Activated CD4-positive, alpha-beta T cell treated with anti-CD3 and anti-CD28 coated beads, Interleukin-2, Interleukin-6, amounts not matched to agents 100 ng/mL and 50 ng/mL, durations not matched to agents 16 hours and 8 hours (primary cell): ENCODE measurements at regions not wholly inside any gene's neighbourhood (a gene's known extent, or its start where the extent isn't known, plus 50 kb on each side); places are given as distances from the start of the nearest gene placed in this dataset.
"Not testable (repeated sequence)": the region's sequence is repeated elsewhere in the genome, so short reads cannot be mapped to it uniquely, and the experiment has no call there.

Experiments used
- DNase-seq: peaks from one replicate; pipeline ENCODE4 v3.0.0-alpha.2; 2020

GRCh38 chr3:130569461-130570365 is 52.7 kb downstream of the COL6A6 start:
- no peak for DNase-seq

GRCh38 chr3:130572769-130573168 is 55.8 kb downstream of the COL6A6 start:
- DNase-seq = no peak

- no peak for DNase-seq
Measured at GRCh38 chr3:130576375-130577266, 59.6 kb downstream of the COL6A6 start.

DNA sequence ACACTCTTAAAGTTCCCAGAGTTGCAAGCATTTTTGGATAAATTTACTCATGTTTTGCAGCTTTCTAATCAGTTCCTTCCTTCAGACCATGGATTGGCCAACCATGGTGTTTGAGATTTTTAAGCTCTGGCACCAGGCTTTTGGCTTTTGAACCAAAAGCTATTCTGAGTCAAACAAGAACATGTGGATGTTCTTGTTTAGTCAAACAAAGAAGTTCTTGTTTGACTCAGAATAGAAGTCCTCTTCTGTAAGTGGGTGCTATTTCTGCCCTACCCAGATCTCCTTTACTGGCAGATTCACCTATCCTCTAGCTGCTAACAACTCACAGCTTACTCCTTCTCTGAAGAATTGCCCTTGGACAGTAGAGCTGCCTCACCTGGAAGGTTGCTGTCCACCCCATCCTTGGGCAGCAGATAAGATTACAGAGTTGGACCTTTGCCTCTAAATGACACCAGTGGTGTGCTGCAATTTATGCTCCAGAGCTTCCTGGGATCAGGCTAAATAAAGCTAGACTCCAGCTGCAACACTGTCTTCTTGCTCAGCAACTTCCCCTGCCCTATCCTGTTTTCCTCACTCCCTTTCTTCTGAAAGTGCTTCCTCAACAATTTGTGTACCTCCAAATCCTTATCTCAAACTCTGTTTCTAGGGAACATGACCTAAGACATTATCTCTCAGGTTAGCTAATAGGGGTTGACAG is 65.6 kb downstream of the COL6A6 start:
- peak; percentile 63 for DNase-seq

DNA sequence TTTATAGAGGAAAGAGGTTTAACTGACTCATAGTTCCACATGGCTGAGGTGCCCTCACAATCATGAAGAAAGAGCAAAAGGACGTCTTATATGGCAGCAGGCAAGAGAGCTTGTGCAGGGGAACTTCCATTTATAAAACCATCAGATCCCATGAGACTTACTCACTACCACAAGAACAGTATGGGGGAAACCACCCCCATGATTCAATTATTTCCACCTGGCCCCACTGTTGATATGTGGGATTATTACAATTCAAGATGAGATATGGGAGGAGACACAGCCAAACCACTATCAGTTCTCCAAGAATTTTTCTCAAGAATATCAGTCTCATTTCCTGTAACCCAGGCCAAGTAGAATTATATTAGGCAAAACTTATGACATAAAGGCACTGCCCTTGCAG is 77.8 kb downstream of the COL6A6 start:
- DNase-seq = not testable (repeated sequence)

GRCh38 chr3:130596484-130596883 is 79.5 kb downstream of the COL6A6 start:
- no peak for DNase-seq

DNA sequence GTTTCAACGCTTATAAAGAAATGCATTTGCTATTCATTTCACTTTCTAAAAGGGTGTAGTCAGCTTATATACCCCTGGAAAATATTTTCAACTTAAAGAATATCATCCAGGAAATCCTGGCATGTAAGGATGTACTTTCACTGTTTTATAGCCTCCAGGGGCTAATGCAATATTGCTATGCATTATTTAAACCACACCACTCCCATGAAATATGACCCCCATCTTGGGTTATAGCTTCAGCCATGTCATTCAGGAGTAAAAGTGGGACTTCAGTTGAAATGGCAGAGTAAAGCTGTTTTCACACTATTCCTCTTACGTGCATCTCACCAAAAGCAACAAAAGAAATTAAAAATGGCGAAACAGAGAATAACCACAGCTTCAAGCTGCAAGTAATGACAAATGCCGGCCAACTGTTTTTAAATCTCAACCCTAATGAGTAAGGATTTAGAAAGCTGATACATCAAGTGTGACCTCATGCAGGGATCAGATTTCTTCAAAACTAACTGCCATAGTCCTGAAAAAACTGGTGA is 84.5 kb downstream of the COL6A6 start:
- no peak for DNase-seq

- no peak for DNase-seq
Measured at GRCh38 chr3:130604806-130605205, 87.8 kb downstream of the COL6A6 start.

GRCh38 chr3:130606336-130606735 is 89.4 kb downstream of the COL6A6 start:
- DNase-seq = no peak

- no peak for DNase-seq
Measured at GRCh38 chr3:130607553-130608154, 90.7 kb downstream of the COL6A6 start.

GRCh38 chr3:130609166-130609979 is 92.4 kb downstream of the COL6A6 start:
- no peak for DNase-seq

- no peak for DNase-seq
Measured at GRCh38 chr3:130619196-130619595, 102.2 kb downstream of the COL6A6 start.

- DNase-seq = no peak
Measured at GRCh38 chr3:130621824-130622223, 104.8 kb downstream of the COL6A6 start.

DNA sequence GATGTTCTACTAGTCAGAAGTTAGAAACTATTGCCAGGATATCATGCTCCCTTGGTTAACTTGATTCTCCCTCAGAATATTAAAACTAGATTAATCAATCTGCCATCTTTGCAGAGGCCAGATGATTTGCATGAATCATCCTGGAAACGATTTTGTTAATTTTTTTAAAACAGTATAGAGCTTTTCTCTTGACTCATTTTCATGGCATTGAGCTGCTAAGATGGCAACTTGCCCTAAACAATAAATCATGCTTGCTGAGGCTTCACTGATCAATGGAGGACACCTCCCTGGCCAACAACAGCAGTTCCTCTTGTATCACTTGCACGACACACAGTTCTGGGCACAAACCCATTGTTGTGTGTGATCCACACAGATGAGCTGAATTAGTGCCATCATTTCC is 109.1 kb downstream of the COL6A6 start:
- DNase-seq = no peak

DNA sequence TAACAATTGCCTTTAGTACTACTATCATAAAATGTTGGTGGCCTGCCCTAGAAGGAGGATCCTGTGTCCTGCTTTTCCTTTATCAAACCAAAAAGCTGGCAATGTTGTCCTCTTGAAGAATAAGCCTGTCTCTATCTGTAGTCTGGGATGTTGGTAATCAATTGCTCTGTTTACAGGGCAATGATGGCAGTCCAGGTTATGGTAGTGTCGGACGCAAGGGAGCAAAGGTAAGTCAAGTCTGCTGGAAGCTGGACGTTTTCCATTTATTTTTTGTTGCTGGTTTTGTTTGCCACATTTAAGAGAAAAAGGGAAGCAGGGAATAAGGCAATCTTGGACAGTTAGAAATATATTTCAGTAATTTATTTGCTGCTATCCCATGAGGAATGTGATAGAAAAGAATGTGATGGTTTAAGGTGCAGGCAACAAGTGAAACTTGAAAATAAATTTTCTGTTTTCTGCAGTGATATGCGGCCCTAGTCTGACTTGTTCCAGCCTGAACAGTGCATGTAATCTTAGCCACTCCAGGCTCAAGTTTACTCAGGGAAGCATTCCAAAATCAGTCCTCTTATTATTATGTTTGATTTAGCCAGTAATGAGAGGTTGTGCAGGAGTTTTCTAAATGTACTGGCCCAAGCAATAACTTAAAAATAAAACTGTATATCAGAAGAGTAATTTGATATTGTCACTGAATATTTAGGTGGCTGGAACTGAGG is 110.3 kb downstream of the COL6A6 start:
- DNase-seq = no peak

DNA sequence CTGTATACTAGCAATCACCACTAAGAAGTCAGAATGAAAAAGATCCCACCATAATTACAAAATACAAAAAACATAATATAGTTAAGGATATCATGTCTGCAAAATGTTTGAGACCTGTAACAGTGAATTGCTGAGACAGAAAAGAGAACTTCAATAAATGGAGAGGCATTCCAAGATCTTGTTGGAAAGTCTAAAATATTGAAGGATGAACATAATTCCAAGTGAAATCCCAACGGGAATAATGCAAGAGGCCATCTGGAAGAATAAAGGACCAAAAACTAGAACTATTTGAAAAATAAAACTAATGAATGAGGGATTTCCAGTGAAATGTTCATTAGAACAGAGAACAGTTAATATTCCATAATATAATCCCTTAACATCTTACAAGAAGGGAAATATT is 110.9 kb downstream of the COL6A6 start:
- DNase-seq = no peak
